GM12878 (cell line): ENCODE measurements at regions not wholly inside any gene's neighbourhood (a gene's known extent, or its start where the extent isn't known, plus 50 kb on each side); places are given as distances from the start of the nearest gene placed in this dataset.

Source experiments
- ATAC-seq: fragments of 200-7000 bp; cut with Tn5 transposase; 3 replicates; pipeline ENCODE4 v1.9.1; 2020; ENCODE audit warnings: mild to moderate bottlenecking, moderate library complexity
- BruUV-seq: library from RNA; stranded (reverse); fragments of 400-500 nt; replicated peaks from 2 replicates; lab custom pipeline; 2021; lab: Mats Ljungman, UMichigan
- CTCF ChIA-PET: fragments of 300-600 bp; sonication (Branson Sonifier 250); formaldehyde crosslinking; extraction: SDS; loops from one replicate; lab custom pipeline; 2021; ENCODE audit warnings: inconsistent platforms; lab: Yijun Ruan, JAX
- POLR2A ChIA-PET: fragments of 350-600 bp; formaldehyde crosslinking; extraction: SDS; loops from one replicate; lab custom pipeline; 2021; ENCODE audit warnings: inconsistent platforms; lab: Charles Lee
- RAD21 ChIA-PET: fragments of 300-600 bp; sonication (Branson Sonifier 250); formaldehyde crosslinking; loops from one replicate; lab custom pipeline; 2023; ENCODE audit warnings: antibody characterized with exemption; ENCODE audit not compliant: unreplicated experiment; lab: Charles Lee
- SMC1A ChIA-PET: fragments of 300-600 bp; sonication (Branson Sonifier 250); formaldehyde crosslinking; loops from one replicate; lab custom pipeline; 2023; ENCODE audit not compliant: unreplicated experiment, uncharacterized antibody; lab: Charles Lee
- DNase-seq: peaks from one replicate; pipeline ENCODE4 v3.0.0-alpha.2; 2011; ENCODE audit warnings: low read depth, low spot score
- FAIRE-seq: peaks from 3 replicates; lab custom pipeline; 2011; peaks lifted over from hg19 to GRCh38; lab: Jason Lieb, UNC
- H2AFZ ChIP-seq: 2 replicates; pipeline ENCODE4 v1.6.0; 2011; ENCODE audit warnings: low read depth, low read length, control low read depth; ENCODE audit not compliant: control insufficient read depth
- H3K27ac ChIP-seq: 2 replicates; pipeline ENCODE4 v1.5.1; 2011; ENCODE audit warnings: control low read depth; ENCODE audit not compliant: control insufficient read depth, insufficient read depth
- H3K27me3 ChIP-seq, 2 experiments: replicated peaks in 1 of 2; 2 replicates each; pipeline versions ENCODE4 v1.6.0 to v1.6.1; 2011; ENCODE audit warnings: low read length in 1 of 2; ENCODE audit not compliant: control insufficient read depth in 2 of 2, insufficient read depth in 2 of 2
- H3K36me3 ChIP-seq, 2 experiments: 2 replicates each; pipeline ENCODE4 v1.5.1; 2011; ENCODE audit warnings: low read length in 1 of 2; ENCODE audit not compliant: control insufficient read depth in 2 of 2, insufficient read depth in 2 of 2
- H3K4me1 ChIP-seq: 2 replicates; pipeline ENCODE4 v1.6.1; 2011; ENCODE audit warnings: mild to moderate bottlenecking, low read length, moderate library complexity, mixed read lengths; ENCODE audit not compliant: control insufficient read depth, insufficient read depth
- H3K4me2 ChIP-seq: 2 replicates; pipeline ENCODE4 v1.6.0; 2011; ENCODE audit warnings: control low read depth; ENCODE audit not compliant: control insufficient read depth, insufficient read depth
- H3K4me3 ChIP-seq: fragments of 200-600 bp; sonication (generic); 2 replicates; pipeline ENCODE4 v1.5.1; 2016
- H3K79me2 ChIP-seq: 2 replicates; pipeline ENCODE4 v1.6.0; 2011; ENCODE audit warnings: low read length; ENCODE audit not compliant: control insufficient read depth, insufficient read depth
- H3K9ac ChIP-seq: 2 replicates; pipeline ENCODE4 v1.8.0; 2011; ENCODE audit warnings: low read length, control low read depth, mixed read lengths; ENCODE audit not compliant: control insufficient read depth, insufficient read depth
- H3K9me3 ChIP-seq: replicated peaks from 3 replicates; pipeline ENCODE4 v1.5.1; 2011; ENCODE audit warnings: mild to moderate bottlenecking, low read length; ENCODE audit not compliant: control insufficient read depth, insufficient read depth
- H4K20me1 ChIP-seq: 2 replicates; pipeline ENCODE4 v1.6.0; 2011; ENCODE audit not compliant: control insufficient read depth, insufficient read depth
- BHLHE40 ChIP-seq, 2 experiments: fragments of 450-650 bp in 1 of 2; IDR thresholded peaks; 2 replicates each; pipeline ENCODE4 v1.6.1; 2011 to 2017; ENCODE audit warnings: low read depth in 2 of 2, borderline replicate concordance in 1 of 2, improper control_type of control experiment in 1 of 2, low read length in 1 of 2, mild to moderate bottlenecking in 1 of 2
- CBX3 ChIP-seq: fragments of 200-600 bp; sonication (generic); IDR thresholded peaks from 2 replicates; pipeline ENCODE4 v1.6.1; 2016; ENCODE audit warnings: low read depth, borderline replicate concordance
- NFIC ChIP-seq: IDR thresholded peaks from 2 replicates; pipeline ENCODE4 v1.6.1; 2012; ENCODE audit warnings: low read depth, mild to moderate bottlenecking, inconsistent platforms, low read length, moderate library complexity
- RUNX3 ChIP-seq: IDR thresholded peaks from 2 replicates; pipeline ENCODE4 v1.6.1; 2012; ENCODE audit warnings: low read length, inconsistent platforms
- SMARCA5 ChIP-seq: fragments of 450-650 bp; IDR thresholded peaks from 2 replicates; pipeline ENCODE4 v1.6.1; 2017; ENCODE audit warnings: mild to moderate bottlenecking
- TCF7 ChIP-seq: IDR thresholded peaks from 2 replicates; pipeline ENCODE4 v1.6.1; 2014; ENCODE audit warnings: antibody characterized with exemption, borderline replicate concordance
- WGBS: methylation state at CpG from one replicate; pipeline ENCODE4 v1.1.6; 2016; ENCODE audit warnings: low lambda C conversion rate; ENCODE audit not compliant: insufficient replicate concordance, insufficient coverage; ENCODE audit errors: missing lambda C conversion rate; 5-methylcytosine and 5-hydroxymethylcytosine counted together
- in situ Hi-C: fragments of 300-500 bp; cut with MboI; formaldehyde crosslinking; loops from 9 replicates; pipeline ENCODE4 v1.14.3; 2018; ENCODE audit warnings: mixed read lengths
- intact Hi-C: fragments of 100-400 bp; cut with micrococcal nuclease; formaldehyde crosslinking; loops from one replicate; pipeline ENCODE4 v1.14.2; 2022; ENCODE audit not compliant: unreplicated experiment
- TF ChIP-seq, protein P1 (sequence below): fragments of 450-650 bp; IDR thresholded peaks from 2 replicates; pipeline ENCODE4 v1.6.1; 2016; ENCODE audit warnings: mild to moderate bottlenecking

DNA sequence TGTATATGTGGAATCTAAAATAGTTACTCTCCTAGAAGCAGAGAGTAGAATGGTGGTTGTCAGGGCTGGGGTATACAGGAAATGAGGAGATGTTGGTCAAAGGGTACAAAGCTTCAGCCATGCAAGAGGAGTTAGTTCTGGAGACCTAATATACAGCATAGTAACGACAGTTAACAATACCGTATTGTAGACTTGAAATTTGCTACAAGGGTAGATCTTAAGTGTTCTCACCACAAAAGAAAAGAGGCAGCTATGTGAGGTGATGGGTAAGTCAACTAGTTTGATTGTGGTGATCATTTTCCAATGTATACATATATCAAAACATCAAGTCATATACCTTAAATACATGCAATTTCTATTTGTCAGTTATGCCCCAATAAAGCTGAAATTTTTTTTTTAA lies 98.2 kb upstream of the CYP1B1 start:
- Histone ChIP-seq H3K4me1 (peaks cover 11% of the 10 kb centered on the region), H3K27ac (no peak overlapping the region), H3K9ac (no peak overlapping the region), H2AFZ (no peak overlapping the region), H3K4me3 (no peak overlapping the region), H3K9me3 (peaks cover 8% of the 10 kb centered on the region; the same call in 2 of the 3 replicates), H3K4me2 (no peak overlapping the region), H4K20me1 (no peaks in the 10 kb centered on the region), H3K79me2 (no peaks in the 10 kb centered on the region), H3K27me3 (no peaks in the 10 kb centered on the region), H3K36me3 (no peaks in the 10 kb centered on the region)
- SMC1A ChIA-PET, result interaction anchor here (1.0 to 1.6 kb wide), 3 partner anchors 17 to 100 kb away, joined by 4 to 5 read pairs (median 4); no protein-coding TSS in a partner anchor
- FAIRE-seq, result no peak
- CTCF ChIA-PET, result interaction anchor here (1.1 kb wide), 1 partner anchor 10 kb away, joined by 4 read pairs; no protein-coding TSS in a partner anchor
- BruUV-seq, result no TSS peak
- in situ Hi-C loops (no loop called here), intact Hi-C loops (no loop called here)
- ATAC-seq, result no peak
- POLR2A ChIA-PET, result no interaction called here
- RAD21 ChIA-PET, result interaction anchor here (0.6 kb wide), 1 partner anchor 333 kb away, joined by 3 read pairs; no protein-coding TSS in a partner anchor
- TF ChIP-seq CBX3, result no peak
- no peak for TF ChIP-seq RUNX3
- no peak for TF ChIP-seq TCF7
- TF ChIP-seq BHLHE40 (IDR thresholded peaks at IDR 0.05; ENCODE audit: borderline replicate concordance in 1 of 2, low read depth in 2 of 2, low read length in 1 of 2), result no peak
- no peak for TF ChIP-seq SMARCA5
- no peak for TF ChIP-seq NFIC
- TF ChIP-seq, protein P1, sequence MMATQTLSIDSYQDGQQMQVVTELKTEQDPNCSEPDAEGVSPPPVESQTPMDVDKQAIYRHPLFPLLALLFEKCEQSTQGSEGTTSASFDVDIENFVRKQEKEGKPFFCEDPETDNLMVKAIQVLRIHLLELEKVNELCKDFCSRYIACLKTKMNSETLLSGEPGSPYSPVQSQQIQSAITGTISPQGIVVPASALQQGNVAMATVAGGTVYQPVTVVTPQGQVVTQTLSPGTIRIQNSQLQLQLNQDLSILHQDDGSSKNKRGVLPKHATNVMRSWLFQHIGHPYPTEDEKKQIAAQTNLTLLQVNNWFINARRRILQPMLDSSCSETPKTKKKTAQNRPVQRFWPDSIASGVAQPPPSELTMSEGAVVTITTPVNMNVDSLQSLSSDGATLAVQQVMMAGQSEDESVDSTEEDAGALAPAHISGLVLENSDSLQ, result no peak
- WGBS, result 90% methylated on average over 2 of the region's 2 CpGs
- no peak for DNase-seq
